GM12891 (cell line): ENCODE measurements at regions not wholly inside any gene's neighbourhood (a gene's known extent, or its start where the extent isn't known, plus 50 kb on each side); places are given as distances from the start of the nearest gene placed in this dataset.
"Not testable (repeated sequence)": the region's sequence is repeated elsewhere in the genome, so short reads cannot be mapped to it uniquely, and the experiment has no call there.

Source experiments
- DNase-seq: peaks from one replicate; pipeline ENCODE4 v3.0.0; 2011; ENCODE audit warnings: low spot score; ENCODE audit not compliant: insufficient read length
- FAIRE-seq: peaks from 2 replicates; lab custom pipeline; 2011; peaks lifted over from hg19 to GRCh38; lab: Jason Lieb, UNC
- PAX5 ChIP-seq: IDR thresholded peaks from 2 replicates; pipeline ENCODE4 v1.6.1; 2011; ENCODE audit warnings: low read length, moderate library complexity, mild to moderate bottlenecking; ENCODE audit not compliant: insufficient read depth, severe bottlenecking
- POLR2A ChIP-seq: IDR thresholded peaks from 2 replicates; pipeline ENCODE4 v1.6.1; 2011; ENCODE audit warnings: low read depth, low read length, control low read depth
- POLR2AphosphoS5 ChIP-seq: IDR thresholded peaks from 2 replicates; pipeline ENCODE4 v1.6.1; 2011; ENCODE audit warnings: low read depth, low read length, control low read depth
- POU2F2 ChIP-seq: IDR thresholded peaks from 2 replicates; pipeline ENCODE4 v1.6.1; 2011; ENCODE audit warnings: low read depth, mild to moderate bottlenecking, control low read depth, low read length, moderate library complexity
- SPI1 ChIP-seq: IDR thresholded peaks from 2 replicates; pipeline ENCODE4 v1.6.1; 2011; ENCODE audit warnings: low read depth, low read length, control low read depth
- TAF1 ChIP-seq: IDR thresholded peaks from 2 replicates; pipeline ENCODE4 v1.6.1; 2011; ENCODE audit warnings: low read depth, low read length, control low read depth

GRCh38 chr2:133885847-133886246, 317.6 kb upstream of the NCKAP5 start:
- no peak for FAIRE-seq
- TF ChIP-seq PAX5 = no peak
- no peak for TF ChIP-seq POLR2A
- DNase-seq = no peak

GRCh38 chr2:133886735-133887675, 318.7 kb upstream of the NCKAP5 start:
- FAIRE-seq = peak; percentile 80
- TF ChIP-seq PAX5 = no peak
- no peak for TF ChIP-seq SPI1
- no peak for TF ChIP-seq TAF1
- no peak for TF ChIP-seq POLR2A
- TF ChIP-seq POLR2AphosphoS5 = no peak
- 0 out of 2 replicates have a peak, but pooled peaks have one; percentile 17 for TF ChIP-seq POU2F2
- peak; percentile 39 for DNase-seq

- FAIRE-seq = no peak
These were observed 319.4 kb upstream of the NCKAP5 start for GRCh38 chr2:133887676-133888040.

GRCh38 chr2:133888107-133888506, 319.8 kb upstream of the NCKAP5 start:
- TF ChIP-seq SPI1 = no peak
- no peak for TF ChIP-seq POLR2AphosphoS5
- no peak for TF ChIP-seq POU2F2
- no peak for TF ChIP-seq TAF1
- TF ChIP-seq PAX5 = no peak
- TF ChIP-seq POLR2A = no peak
- no peak for DNase-seq
- FAIRE-seq = no peak

More at GRCh38 chr2:133887676-133888040, 319.4 kb upstream of the NCKAP5 start:
- DNase-seq = no peak
- TF ChIP-seq PAX5 (no peak), POU2F2 (no peak), TAF1 (no peak), POLR2AphosphoS5 (no peak), POLR2A (no peak), SPI1 (no peak)

- no peak for TF ChIP-seq PAX5
- no peak for TF ChIP-seq POU2F2
- no peak for TF ChIP-seq SPI1
- no peak for TF ChIP-seq POLR2AphosphoS5
- TF ChIP-seq TAF1 = no peak
- no peak for TF ChIP-seq POLR2A
- no peak for FAIRE-seq
- no peak for DNase-seq
These were observed 320.5 kb upstream of the NCKAP5 start for GRCh38 chr2:133888621-133889219.

- no peak for FAIRE-seq
These were observed 324.2 kb upstream of the NCKAP5 start for GRCh38 chr2:133892352-133892913.

GRCh38 chr2:133894429-133894828, 326.2 kb upstream of the NCKAP5 start:
- DNase-seq (no peak), FAIRE-seq (no peak)
- TF ChIP-seq POLR2AphosphoS5 = no peak

More at GRCh38 chr2:133892352-133892913, 324.2 kb upstream of the NCKAP5 start:
- no peak for DNase-seq
- TF ChIP-seq SPI1 = no peak
- no peak for TF ChIP-seq TAF1
- TF ChIP-seq POLR2A = no peak
- TF ChIP-seq POU2F2 = no peak
- no peak for TF ChIP-seq PAX5
- TF ChIP-seq POLR2AphosphoS5 = no peak

- not testable (repeated sequence) for FAIRE-seq, DNase-seq
These were observed 329.6 kb upstream of the NCKAP5 start for GRCh38 chr2:133897838-133898237.

GRCh38 chr2:133900909-133901308, 332.6 kb upstream of the NCKAP5 start:
- FAIRE-seq (no peak), DNase-seq (no peak)
- no peak for TF ChIP-seq POLR2AphosphoS5
- no peak for TF ChIP-seq POLR2A
- no peak for TF ChIP-seq TAF1
- TF ChIP-seq PAX5 = no peak
- no peak for TF ChIP-seq POU2F2
- TF ChIP-seq SPI1 = no peak

- TF ChIP-seq SPI1 (no peak), POU2F2 (no peak), POLR2A (no peak), POLR2AphosphoS5 (no peak), PAX5 (no peak), TAF1 (no peak)
- DNase-seq (no peak), FAIRE-seq (no peak)
These were observed 338.1 kb upstream of the NCKAP5 start for GRCh38 chr2:133906396-133906795.
